Activated CD4-positive, CD25-positive, alpha-beta regulatory T cell treated with anti-CD3 and anti-CD28 coated beads, Interleukin-2, amount 50 U/mL, for 16 hours (primary cell): ENCODE measurements at regions not wholly inside any gene's neighbourhood (a gene's known extent, or its start where the extent isn't known, plus 50 kb on each side); places are given as distances from the start of the nearest gene placed in this dataset.

Experiments
- DNase-seq: peaks from one replicate; pipeline ENCODE4 v3.0.0-alpha.2; 2020; ENCODE audit warnings: low read depth, low spot score

GRCh38 chr6:163671791-163672190, 257.3 kb downstream of the QKI start:
- no peak for DNase-seq

- no peak for DNase-seq
These were observed 256.8 kb downstream of the QKI start for GRCh38 chr6:163671355-163671754.

DNA sequence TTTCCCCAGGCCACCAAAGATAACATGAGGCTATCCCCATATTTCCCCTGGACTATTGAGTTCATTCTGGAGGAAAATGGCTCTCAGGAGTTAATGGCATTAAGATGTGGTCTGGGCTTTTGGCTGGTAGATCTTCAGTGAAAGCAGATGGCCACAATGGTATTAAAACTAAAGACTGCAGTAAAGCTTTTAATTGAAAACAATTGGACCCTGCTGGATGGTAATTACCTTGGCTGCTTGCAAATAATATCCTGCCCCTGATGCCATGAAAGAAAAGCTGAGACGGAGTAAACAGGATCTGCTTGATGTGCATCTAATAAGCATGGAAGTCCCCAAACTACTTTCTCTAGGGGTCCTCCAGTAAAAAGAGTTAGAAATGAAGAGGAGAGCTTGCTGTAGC, 255.8 kb downstream of the QKI start:
- no peak for DNase-seq

DNA sequence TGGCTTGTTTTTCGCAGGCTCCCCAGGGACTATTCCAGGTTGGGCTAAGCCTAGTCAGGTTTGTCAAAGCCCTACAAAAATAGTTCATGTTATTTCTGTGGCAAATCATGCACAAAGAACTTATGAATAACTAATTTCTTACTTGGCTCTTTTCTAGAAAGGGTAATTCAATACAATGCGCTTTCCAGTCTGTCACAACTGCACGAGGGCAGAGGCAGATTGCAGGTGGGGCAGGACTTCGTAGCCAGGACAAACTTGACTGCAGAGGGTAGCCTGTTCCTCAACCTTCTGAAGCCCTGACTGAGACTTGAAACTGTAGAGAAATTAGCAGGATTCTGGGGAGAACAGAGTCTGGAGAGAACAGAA, 253.5 kb downstream of the QKI start:
- DNase-seq = no peak

DNA sequence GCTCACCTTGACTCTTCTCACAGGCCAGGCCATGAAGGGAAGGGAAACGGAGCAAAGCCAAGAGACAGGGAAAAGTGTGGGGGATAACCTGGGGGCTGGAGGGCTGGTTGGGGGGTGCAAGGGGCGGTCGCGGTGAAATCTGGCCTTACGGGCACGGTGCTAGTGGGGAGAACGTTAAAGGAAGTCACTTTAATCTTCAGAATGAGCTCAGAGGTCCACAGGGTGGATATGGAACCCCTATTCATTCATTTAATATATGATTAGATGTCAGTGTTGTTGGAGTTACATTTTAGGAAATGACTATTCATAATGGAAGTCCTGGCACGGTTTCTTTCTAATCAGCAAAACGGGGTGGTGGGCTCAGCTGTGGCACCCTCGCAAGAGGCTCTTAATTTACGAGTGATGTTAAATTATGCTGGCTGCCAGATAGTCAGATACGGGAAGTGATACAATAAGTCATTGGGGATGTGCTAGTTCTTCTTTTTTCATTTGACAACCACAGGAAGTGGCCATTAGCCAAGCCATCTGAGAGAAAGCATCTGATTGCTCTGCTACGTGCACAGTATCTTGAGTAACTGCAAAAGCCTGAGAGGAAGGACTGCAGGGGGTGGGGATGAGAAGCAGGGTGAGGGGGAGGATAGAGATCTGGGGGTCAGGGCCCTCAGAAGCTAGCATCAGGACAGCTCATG, 253.0 kb downstream of the QKI start:
- no peak for DNase-seq

DNA sequence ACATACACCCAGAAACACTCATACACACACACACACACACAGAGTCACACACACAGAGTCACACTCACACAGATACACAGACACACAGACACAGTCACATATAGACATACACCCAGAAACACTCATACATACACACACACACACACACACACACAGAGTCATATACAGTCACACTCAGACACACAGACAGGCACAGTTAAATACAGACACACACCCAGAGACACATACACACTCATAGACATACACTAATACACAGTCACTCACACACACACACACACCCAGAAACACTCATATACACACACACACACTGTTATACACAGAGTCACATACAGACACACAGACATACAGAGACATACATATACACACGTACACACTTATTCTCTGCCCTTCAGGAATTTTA, 250.9 kb downstream of the QKI start:
- DNase-seq = no peak

GRCh38 chr6:163663575-163663974, 249.1 kb downstream of the QKI start:
- no peak for DNase-seq

DNA sequence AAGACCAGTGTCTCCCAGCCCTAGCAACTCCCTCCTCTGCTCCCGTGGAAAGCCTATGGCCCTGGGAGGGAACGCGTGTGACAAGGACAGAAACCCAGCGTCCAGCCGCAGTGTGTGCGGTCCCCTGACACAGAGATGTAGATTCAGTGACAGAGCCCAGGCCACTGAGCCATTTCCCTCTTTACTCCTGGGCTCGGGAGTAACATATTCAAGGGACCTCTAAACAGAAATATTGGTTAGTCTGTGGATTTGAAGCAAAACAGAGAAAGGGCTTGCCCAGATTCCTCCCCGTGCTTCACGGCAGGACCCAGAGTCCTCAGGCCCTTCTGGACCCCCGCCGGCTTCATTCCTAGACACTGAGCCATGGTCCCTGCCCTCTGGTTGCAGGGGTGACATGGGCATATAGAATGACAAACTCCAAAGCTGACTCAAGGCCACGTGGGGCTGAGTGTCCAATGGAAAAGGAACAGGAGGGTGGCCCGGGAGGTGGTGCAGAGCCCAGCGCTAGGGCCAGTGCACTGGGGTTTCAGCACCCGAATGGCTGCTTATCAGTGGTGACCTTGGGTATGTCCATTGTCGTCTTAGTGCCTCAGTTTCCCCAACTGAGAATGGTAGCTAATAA, 248.2 kb downstream of the QKI start:
- DNase-seq = no peak

- no peak for DNase-seq
These were observed 246.8 kb downstream of the QKI start for GRCh38 chr6:163661272-163661671.

DNA sequence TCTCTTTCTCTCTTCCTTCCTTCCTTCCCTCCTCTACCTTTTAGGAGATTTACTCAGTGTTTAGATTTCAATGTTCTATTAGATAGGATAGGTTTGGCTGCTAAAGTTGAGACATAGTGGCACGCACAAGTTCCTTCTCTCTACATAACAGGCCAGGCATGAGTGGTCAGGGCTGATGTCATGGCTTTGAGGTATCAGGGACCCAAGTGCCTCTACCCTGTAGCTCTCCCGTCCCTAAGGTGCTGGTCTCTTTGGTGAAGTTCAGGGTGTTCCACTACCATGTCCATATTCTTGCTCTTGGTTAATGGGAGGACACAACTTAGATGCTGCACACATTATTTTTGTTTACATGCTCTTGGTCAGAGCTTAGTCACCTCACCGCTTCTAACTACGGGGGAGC, 245.3 kb downstream of the QKI start:
- no peak for DNase-seq

DNA sequence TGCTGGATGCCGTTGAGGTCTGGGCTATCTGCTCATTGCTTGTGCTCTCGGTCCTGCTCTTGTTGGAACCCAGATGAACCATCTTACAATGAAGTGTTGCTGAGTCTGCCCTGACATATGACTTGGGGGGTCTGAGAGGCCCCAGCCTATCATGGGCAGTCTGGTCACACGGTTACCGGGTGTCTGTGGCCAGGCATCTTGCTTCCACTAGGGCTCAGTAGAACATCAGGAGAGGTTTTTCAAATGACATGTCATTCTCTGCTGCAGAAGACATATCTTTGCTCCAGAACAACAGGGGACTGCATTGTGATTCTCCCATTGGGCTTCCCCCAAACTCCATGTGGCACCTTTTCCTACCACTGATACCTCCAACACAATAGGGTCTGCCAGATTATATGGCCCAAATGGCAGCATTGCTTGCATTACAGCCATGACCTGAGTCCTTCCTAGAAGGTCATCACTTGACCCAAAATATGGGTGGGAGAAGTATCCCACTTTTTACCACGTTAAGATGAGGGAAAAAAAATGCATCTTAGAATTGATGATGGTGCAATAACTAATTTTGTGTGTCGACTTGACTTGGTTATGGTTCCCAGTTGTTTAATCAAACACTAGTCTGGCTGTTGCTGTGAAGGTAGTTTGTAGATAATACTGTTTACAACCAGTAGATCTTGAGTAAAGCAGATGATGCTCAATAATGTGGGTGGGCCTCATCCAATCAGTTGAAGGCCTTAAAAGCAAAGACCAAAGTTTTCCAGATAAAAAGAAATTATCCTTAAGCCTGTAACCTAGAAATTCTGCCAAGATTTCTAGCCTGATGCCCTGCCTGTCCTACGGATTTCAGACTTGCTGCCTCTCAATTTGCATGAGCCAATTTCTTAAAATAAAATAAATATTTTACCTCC, 241.0 kb downstream of the QKI start:
- no peak for DNase-seq

DNA sequence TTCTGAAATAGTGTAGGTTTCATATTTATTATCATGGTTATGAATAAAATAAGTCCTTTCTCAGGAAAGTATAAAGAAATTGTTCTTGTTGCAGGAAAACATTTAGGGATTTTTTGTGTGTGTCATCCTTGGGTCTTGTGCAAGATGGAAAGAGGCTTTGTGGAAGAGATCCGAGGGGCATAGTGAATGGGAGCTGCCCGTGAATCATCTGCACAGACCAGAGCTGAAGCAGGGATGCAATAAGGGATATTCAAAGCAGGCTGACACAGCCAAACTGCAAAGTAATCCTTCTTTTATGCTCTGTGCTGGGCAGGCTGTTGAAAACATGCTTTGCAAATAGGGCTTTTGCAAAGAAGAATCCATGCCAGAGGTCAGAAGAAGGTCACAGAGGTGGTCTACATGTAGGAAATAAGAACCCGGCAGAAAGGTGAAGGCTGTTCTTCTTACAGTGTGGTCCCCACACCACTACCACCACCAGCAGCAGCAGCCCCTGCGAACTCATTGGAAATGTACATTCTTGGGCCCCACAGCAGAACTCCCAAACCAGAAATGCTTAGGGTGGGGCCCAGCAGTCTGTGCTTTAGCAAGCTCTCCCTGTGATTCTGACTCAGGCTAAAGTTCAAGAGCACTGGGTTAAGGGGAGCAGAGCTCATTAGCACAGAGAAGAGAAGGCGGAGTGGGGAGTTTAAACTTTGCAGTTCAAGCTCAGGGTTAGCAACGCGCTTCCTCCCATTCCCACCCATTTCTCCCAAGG, 237.6 kb downstream of the QKI start:
- DNase-seq = no peak

DNA sequence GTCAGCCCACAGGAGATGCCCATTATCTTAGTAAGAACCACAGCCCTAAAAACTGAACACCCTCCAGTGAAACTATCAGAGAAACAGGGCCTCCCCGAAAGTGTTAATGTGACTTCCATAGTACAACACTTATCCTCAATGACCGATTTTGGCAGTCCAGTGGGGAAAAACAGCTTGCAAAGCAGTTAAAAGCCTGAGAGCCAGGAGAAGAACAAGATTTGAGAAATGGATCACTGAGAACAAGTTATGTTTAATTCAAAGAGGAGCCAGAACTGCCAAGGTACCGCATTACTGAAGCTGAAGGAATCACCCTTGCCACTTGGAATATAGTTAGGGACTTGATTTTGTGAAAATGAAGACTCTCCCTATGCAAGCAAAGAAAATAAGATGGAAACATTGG, 236.9 kb downstream of the QKI start:
- DNase-seq = no peak

- DNase-seq = no peak
These were observed 234.3 kb downstream of the QKI start for GRCh38 chr6:163648868-163649267.

DNA sequence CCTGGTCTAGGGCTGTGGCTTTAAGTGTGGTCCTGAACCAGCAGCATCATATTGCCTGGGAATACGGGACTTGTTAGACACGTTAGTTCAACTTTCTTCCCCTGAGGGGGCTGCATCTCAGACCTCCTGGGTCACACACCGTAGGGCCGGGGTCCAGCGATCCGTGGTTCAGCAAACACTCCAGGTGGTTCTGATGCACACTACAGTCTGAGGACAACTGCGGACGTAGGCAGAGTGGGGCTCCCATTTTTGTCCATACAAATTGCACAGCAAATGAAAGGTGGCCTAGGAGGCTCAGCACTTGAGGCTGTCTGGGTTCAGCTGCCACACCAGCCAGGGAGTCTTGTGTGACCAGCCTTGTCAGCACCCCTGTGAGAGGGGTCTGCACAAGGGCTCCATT, 233.1 kb downstream of the QKI start:
- no peak for DNase-seq

- no peak for DNase-seq
These were observed 232.3 kb downstream of the QKI start for GRCh38 chr6:163646866-163647265.

DNA sequence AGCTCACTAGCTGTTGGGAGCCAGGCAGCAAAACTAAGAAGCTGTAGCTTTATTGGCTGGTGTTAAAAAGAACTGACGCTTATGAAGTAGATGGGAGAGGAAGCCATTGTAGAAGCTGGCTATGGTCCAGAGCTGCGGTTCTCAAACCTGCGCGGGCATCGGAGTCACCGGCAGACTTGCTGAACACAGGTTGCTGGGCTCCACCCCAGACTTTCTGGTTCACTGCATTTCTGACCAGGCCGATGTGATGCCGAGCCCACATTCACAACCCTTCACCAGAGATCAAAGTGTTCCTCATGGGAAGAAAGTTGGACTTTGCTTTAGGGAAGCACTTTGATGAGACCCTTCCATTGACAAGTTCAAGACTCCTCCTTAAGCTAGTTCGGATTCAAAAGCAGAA, 231.6 kb downstream of the QKI start:
- DNase-seq = no peak

DNA sequence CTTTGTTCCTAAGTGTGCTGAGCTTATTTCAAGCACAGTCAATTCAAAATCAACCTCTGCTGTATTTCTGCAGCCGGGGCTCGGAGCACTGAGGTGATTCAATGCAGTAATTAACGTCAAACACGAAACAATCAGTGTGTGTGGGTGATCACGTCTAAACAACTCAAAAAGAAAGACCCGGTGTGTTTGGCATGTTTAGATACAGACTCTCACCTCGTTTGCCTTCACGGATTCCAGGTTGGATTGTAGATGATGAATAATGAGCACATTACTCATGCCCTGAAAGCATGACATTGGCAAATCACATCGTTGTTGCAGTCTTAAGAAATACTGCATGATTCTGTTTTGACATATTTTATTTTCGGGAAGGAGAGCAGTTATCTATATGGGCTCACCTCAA, 231.0 kb downstream of the QKI start:
- no peak for DNase-seq

DNA sequence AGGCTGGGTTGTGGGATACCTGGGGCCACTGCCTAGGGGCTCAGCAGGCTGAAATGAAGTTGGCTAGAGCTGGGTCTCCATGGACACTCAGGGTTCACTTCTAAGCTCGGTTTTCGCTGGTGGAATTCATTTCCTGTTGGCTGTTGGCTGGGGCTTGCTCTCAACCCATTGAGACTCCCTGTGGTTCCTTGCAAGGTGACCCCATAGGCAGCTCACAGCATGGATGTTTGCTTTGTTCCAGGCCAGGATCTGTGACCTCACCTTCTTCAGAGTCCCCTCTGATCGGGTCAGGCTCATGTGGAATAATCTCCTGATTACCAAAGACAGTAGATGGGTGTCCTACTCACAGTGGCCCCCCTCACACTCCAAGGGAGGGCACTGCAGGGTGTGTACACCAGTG, 229.3 kb downstream of the QKI start:
- no peak for DNase-seq

- DNase-seq = no peak
These were observed 227.2 kb downstream of the QKI start for GRCh38 chr6:163641706-163642105.

DNA sequence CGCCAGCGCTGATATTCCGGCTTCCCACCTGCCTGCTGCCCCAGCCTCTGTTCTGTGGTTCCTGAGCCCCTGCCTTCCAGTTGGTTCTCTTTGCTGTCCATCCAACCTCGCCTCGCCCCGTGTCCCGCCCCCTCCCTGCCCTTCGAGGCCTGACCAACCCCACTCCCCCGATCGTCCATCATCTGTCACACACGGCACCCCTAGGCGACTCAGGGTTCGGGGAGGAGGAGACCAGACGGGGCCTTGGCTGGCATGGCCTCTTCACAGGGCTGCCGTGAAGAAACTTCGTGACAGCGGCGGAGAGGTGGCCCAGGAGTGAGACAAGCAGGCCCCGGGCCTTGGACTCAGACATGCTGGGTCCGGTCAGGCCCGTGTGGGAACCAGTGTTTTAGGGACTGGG, 226.1 kb downstream of the QKI start:
- DNase-seq = no peak

DNA sequence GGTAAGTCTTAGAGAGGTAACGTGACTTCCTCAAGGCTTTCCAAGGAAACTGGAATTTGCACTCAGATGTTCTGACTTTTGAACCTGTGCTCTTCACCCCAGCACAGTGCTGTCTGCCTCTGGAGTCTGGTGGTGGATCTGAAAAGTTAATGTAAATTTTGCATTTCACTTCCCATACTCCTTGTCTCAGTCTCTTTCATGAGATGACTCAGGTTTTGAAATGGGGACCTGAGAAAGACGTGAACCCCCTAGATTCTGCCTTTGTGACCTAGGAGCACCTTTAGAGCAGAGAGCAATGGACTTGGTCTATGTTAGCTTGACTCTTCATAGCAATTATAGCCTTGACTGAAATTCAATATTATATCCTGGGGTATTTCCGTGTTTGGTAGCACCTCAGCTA, 223.0 kb downstream of the QKI start:
- DNase-seq = no peak
